ENCODE measurements at regions not wholly inside any gene's neighbourhood (a gene's known extent, or its start where the extent isn't known, plus 50 kb on each side); places are given as distances from the start of the nearest gene placed in this dataset.

DNA sequence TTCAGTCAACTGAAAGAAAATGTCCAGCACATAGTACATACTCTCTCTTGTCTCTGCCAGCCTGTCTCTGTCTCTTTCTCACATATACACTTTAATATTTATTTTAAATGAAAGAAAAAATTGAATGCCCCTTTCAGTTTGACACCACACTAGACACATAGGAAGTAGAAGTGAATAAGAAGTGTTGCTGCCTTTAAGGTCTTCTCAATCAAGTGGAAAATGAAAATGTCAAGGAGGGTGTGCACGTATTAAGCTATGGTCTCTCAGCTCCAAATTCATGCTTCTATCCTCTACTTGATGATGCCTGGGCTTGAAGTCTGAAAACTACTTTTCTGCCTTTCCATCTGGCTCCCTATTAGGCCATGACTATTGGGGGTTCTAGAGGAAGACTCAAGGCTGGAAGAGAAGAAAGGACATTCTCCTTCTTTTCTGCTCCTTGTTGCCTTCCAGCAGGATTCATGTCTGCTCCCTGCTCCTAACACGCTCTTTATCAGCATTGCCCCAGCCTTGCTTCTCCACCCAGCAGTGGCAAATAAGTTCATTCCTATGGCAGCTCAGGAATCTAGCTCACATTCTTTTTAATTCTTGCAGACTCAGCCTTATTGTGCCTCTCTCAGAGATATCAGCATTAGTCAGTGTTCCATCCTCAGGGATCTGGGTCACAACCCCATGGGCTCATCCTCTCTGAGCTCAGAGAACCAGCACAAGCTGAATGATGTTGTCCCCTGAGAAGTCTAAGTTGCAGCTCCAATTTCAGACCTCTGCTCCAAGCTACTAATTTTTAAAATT is 609.1 kb upstream of the GRM7 start:
- no peak for DNase-seq (ENCODE audit: low spot score in 2 of 2)
- Histone ChIP-seq H3K9me3 (no peaks in the 10 kb centered on the region), H3K4me1 (no peaks in the 10 kb centered on the region), H3K27me3 (no peaks in the 10 kb centered on the region), H3K4me3 (no peak overlapping the region), H3K36me3 (no peaks in the 10 kb centered on the region), H3K27ac (no peak overlapping the region)
- WGBS, 2 donors: 76 to 84% methylated on average over 2 of the region's 2 CpGs
- TF ChIP-seq, protein P1, sequence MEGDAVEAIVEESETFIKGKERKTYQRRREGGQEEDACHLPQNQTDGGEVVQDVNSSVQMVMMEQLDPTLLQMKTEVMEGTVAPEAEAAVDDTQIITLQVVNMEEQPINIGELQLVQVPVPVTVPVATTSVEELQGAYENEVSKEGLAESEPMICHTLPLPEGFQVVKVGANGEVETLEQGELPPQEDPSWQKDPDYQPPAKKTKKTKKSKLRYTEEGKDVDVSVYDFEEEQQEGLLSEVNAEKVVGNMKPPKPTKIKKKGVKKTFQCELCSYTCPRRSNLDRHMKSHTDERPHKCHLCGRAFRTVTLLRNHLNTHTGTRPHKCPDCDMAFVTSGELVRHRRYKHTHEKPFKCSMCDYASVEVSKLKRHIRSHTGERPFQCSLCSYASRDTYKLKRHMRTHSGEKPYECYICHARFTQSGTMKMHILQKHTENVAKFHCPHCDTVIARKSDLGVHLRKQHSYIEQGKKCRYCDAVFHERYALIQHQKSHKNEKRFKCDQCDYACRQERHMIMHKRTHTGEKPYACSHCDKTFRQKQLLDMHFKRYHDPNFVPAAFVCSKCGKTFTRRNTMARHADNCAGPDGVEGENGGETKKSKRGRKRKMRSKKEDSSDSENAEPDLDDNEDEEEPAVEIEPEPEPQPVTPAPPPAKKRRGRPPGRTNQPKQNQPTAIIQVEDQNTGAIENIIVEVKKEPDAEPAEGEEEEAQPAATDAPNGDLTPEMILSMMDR (IDR thresholded peaks at IDR 0.05): no peak
- TF ChIP-seq POLR2A (IDR thresholded peaks at IDR 0.05): no peak
- no peak for TF ChIP-seq EP300 (IDR thresholded peaks at IDR 0.05)

DNA sequence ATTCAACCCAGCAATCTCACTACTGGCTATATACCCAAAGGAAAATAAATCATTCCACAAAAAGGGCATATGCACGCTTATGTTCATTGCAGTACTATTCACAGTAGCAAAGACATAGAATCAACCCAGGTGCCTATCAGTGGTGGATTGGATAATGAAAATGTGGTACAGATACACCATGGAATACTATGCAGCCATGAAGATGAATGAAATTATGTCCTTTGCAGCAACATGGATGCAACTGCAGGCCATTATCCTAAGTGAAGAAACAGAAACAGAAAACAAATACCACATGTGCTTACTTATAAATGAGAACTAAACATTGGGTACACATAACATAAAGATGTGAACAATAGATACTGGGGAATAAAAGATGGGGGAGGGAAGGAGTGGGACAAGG is 606.4 kb upstream of the GRM7 start:
- Histone ChIP-seq H3K36me3 (no peaks in the 10 kb centered on the region), H3K27ac (no peak overlapping the region), H3K27me3 (no peaks in the 10 kb centered on the region), H3K4me1 (no peaks in the 10 kb centered on the region), H3K4me3 (no peak overlapping the region), H3K9me3 (no peaks in the 10 kb centered on the region)
- no peak for TF ChIP-seq EP300 (IDR thresholded peaks at IDR 0.05)
- TF ChIP-seq, protein P1 (IDR thresholded peaks at IDR 0.05): no peak
- no peak for DNase-seq (ENCODE audit: low spot score in 2 of 2)
- 96 to 97% methylated on average over 1 of the region's 1 CpG for WGBS, 2 donors

DNA sequence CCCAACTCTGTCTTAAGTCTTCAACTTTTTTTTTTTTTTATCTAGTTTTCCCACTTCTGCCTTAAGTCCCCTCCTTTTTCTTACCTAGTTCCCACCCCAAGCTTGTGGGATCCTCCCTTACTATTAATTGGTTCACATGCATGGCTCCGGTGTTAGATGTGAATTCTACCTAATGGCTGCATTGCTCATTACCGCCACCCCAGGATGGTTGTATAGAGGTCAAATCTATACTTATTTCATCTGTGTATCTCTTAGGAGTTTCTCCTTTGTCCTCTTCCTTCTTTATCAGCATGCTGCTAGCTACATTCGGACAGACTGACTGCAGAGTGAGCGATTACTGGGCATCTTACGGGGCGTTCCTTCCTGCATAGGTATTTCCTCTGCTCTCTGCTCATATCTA is 605.7 kb upstream of the GRM7 start:
- Histone ChIP-seq H3K36me3 (no peaks in the 10 kb centered on the region), H3K4me3 (no peak overlapping the region), H3K4me1 (no peaks in the 10 kb centered on the region), H3K27ac (no peak overlapping the region), H3K9me3 (no peaks in the 10 kb centered on the region), H3K27me3 (no peaks in the 10 kb centered on the region)
- DNase-seq (ENCODE audit: low spot score in 2 of 2): no peak
- WGBS, 2 donors: 94 to 97% methylated on average over 6 of the region's 6 CpGs
- TF ChIP-seq, protein P1 (IDR thresholded peaks at IDR 0.05): no peak
- TF ChIP-seq EP300 (IDR thresholded peaks at IDR 0.05): no peak
- no peak for TF ChIP-seq POLR2A (IDR thresholded peaks at IDR 0.05)

DNA sequence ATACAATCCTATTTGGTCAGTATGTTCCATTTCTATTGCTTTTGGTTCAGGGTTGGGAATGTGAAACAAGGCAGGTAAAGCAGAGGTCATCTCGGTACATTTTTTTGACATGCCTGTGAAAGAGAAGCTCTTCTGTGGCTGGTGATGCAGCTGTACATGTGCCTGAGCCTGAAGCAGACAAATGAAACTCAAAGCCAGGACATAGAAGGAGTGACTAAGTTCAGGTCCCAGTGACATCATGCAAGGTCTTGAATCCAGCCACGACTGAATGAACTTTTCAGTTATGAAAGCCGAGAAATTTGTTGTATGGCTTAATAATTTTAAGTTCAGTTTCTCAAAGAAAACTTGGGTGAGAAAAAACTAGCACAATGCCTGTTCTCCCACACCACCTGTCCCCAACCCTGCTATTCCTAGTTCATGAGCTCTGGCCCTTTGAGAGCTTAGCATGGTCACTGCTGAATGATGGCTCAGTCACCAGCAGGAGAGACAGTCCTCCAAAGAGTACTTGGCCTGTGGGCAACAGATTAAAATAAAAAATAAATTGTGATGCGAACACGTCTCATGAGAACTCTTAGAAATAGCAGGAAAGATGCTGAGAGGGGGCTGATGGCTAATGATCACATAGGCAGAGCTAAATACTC is 600.2 kb upstream of the GRM7 start:
- Histone ChIP-seq H3K27me3 (no peaks in the 10 kb centered on the region), H3K27ac (no peak overlapping the region), H3K4me3 (no peak overlapping the region), H3K4me1 (no peaks in the 10 kb centered on the region), H3K36me3 (no peaks in the 10 kb centered on the region), H3K9me3 (no peaks in the 10 kb centered on the region)
- WGBS, 2 donors: 84 to 86% methylated on average over 5 of the region's 5 CpGs
- DNase-seq (ENCODE audit: low spot score in 2 of 2): no peak
- TF ChIP-seq, protein P1 (IDR thresholded peaks at IDR 0.05): no peak
- TF ChIP-seq POLR2A (IDR thresholded peaks at IDR 0.05) (no peak), EP300 (IDR thresholded peaks at IDR 0.05) (no peak)

DNA sequence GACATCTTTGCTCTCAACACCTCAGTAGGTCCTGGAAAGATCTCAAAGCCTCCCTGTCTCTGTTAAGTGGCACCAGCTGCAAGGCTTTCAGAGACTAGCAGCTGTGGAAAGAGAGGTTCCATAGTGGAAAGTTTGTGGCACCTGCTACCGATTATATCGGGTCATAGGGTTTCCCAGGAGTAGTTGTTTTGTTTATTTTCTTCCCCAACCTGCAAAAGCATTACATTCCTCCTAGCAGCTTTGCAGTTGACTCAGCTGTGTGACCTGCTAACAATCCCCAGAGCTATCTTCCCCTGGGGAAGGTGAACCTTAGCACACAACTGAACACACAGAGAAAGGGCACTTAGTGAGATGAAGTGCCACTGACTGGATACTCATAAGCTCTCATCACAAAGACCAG is 598.9 kb upstream of the GRM7 start:
- WGBS, 2 donors: 50 to 72% methylated on average over 2 of the region's 2 CpGs
- Histone ChIP-seq H3K4me3 (no peak overlapping the region), H3K36me3 (no peaks in the 10 kb centered on the region), H3K4me1 (no peaks in the 10 kb centered on the region), H3K27me3 (no peaks in the 10 kb centered on the region), H3K27ac (no peak overlapping the region), H3K9me3 (no peaks in the 10 kb centered on the region)
- TF ChIP-seq POLR2A (IDR thresholded peaks at IDR 0.05) (no peak), EP300 (IDR thresholded peaks at IDR 0.05) (no peak)
- TF ChIP-seq, protein P1 (IDR thresholded peaks at IDR 0.05): no peak
- DNase-seq (ENCODE audit: low spot score in 2 of 2): no peak
